Caco-2 (cell line): ENCODE measurements at regions not wholly inside any gene's neighbourhood (a gene's known extent, or its start where the extent isn't known, plus 50 kb on each side); places are given as distances from the start of the nearest gene placed in this dataset.

Experiments used
- BruUV-seq: library from RNA; stranded (reverse); fragments of 400-500 nt; replicated peaks from 2 replicates; lab custom pipeline; 2021; lab: Mats Ljungman, UMichigan
- CTCF ChIA-PET: fragments of 300-600 bp; sonication (Branson Sonifier 250); formaldehyde crosslinking; loops from one replicate; lab custom pipeline; 2022; ENCODE audit warnings: antibody characterized with exemption; lab: Charles Lee
- POLR2A ChIA-PET: fragments of 300-600 bp; sonication (Branson Sonifier 250); formaldehyde crosslinking; loops from one replicate; lab custom pipeline; 2022; ENCODE audit warnings: antibody characterized with exemption; lab: Charles Lee
- DNase-seq, 2 experiments: peaks; one replicate each; pipeline versions ENCODE4 v3.0.0 to v3.0.0-alpha.2; 2020 to 2022
- H3K27me3 ChIP-seq: replicated peaks from 2 replicates; pipeline ENCODE4 v1.6.0; 2011; ENCODE audit warnings: low read length; ENCODE audit not compliant: control insufficient read depth, insufficient read depth
- H3K36me3 ChIP-seq: 2 replicates; pipeline ENCODE4 v1.5.1; 2011; ENCODE audit warnings: low read length; ENCODE audit not compliant: control insufficient read depth, insufficient read depth
- H3K4me1 ChIP-seq: fragments of 250-450 bp; sonication (Bioruptor Pico); 2 replicates; pipeline ENCODE4 v1.5.1; 2020; ENCODE audit warnings: mild to moderate bottlenecking
- H3K4me3 ChIP-seq: 2 replicates; pipeline ENCODE4 v1.5.1; 2011; ENCODE audit warnings: low read depth, mild to moderate bottlenecking, control low read depth, low read length
- H3K9me3 ChIP-seq: fragments of 250-450 bp; sonication (Bioruptor Pico); 2 replicates; pipeline ENCODE4 v1.5.1; 2020; ENCODE audit warnings: mild to moderate bottlenecking, moderate library complexity
- H3K27ac Mint-ChIP-seq: one replicate; pipeline ENCODE4 v1.8.0; 2022; ENCODE audit warnings: mixed read lengths; ENCODE audit not compliant: unreplicated experiment
- H3K27me3 Mint-ChIP-seq: one replicate; pipeline ENCODE4 v1.8.0; 2022; ENCODE audit warnings: mixed read lengths; ENCODE audit not compliant: insufficient read depth, unreplicated experiment
- H3K36me3 Mint-ChIP-seq: one replicate; pipeline ENCODE4 v1.8.0; 2022; ENCODE audit warnings: mild to moderate bottlenecking, mixed read lengths; ENCODE audit not compliant: insufficient read depth, unreplicated experiment
- H3K4me1 Mint-ChIP-seq: one replicate; pipeline ENCODE4 v1.8.0; 2022; ENCODE audit warnings: low read depth, mixed read lengths; ENCODE audit not compliant: unreplicated experiment
- H3K4me3 Mint-ChIP-seq: one replicate; pipeline ENCODE4 v1.8.0; 2022; ENCODE audit warnings: mild to moderate bottlenecking, moderate library complexity, mixed read lengths; ENCODE audit not compliant: unreplicated experiment
- H3K9me3 Mint-ChIP-seq: one replicate; pipeline ENCODE4 v1.8.0; 2022; ENCODE audit warnings: mixed read lengths; ENCODE audit not compliant: unreplicated experiment
- CTCF ChIP-seq, 2 experiments: fragments of 200-600 bp in 1 of 2; IDR thresholded peaks; 1 replicate in 1 of 2; 2 replicates in 1 of 2; pipeline versions ENCODE4 v1.5.1 to v1.8.0; 2011 to 2022; ENCODE audit warnings: antibody characterized with exemption in 1 of 2, control low read depth in 1 of 2, inconsistent platforms in 1 of 2, low read depth in 1 of 2, low read length in 1 of 2, mild to moderate bottlenecking in 1 of 2, moderate library complexity in 1 of 2; ENCODE audit not compliant: insufficient read depth in 1 of 2, severe bottlenecking in 1 of 2, unreplicated experiment in 1 of 2
- intact Hi-C: fragments of 100-400 bp; cut with micrococcal nuclease; formaldehyde crosslinking; loops from one replicate; pipeline ENCODE4 v1.10.0; 2022; ENCODE audit not compliant: unreplicated experiment

GRCh38 chr20:61082720-61083119 lies 169.3 kb upstream of the CDH4 start:
- no peaks in the 10 kb centered on the region for H3K36me3 ChIP-seq
- H3K36me3 Mint-ChIP-seq: no peaks in the 10 kb centered on the region

GRCh38 chr20:61083431-61083830 lies 168.6 kb upstream of the CDH4 start:
- H3K4me3 Mint-ChIP-seq: no peak overlapping the region
- H3K4me3 ChIP-seq: no peak overlapping the region
- H3K36me3 Mint-ChIP-seq: no peaks in the 10 kb centered on the region
- no peaks in the 10 kb centered on the region for H3K4me1 ChIP-seq
- intact Hi-C loops: no loop called here
- 0 out of 2 replicates have a peak, but pooled peaks cover 5% of the 10 kb centered on the region for H3K9me3 ChIP-seq
- no peaks in the 10 kb centered on the region for H3K27me3 ChIP-seq
- H3K4me1 Mint-ChIP-seq: no peaks in the 10 kb centered on the region
- BruUV-seq: no TSS peak
- DNase-seq: no peak
- H3K27me3 Mint-ChIP-seq: peaks cover 3% of the 10 kb centered on the region
- H3K27ac Mint-ChIP-seq: no peak overlapping the region
- TF ChIP-seq CTCF (IDR thresholded peaks at IDR 0.05; ENCODE audit: insufficient read depth in 1 of 2, low read depth in 1 of 2, low read length in 1 of 2, severe bottlenecking in 1 of 2, unreplicated experiment in 1 of 2): no peak
- ChIA-PET POLR2A (no interaction called here), CTCF (no interaction called here)
- H3K9me3 Mint-ChIP-seq: peaks cover 24% of the 10 kb centered on the region
- H3K36me3 ChIP-seq: no peaks in the 10 kb centered on the region

More at GRCh38 chr20:61082720-61083119, 169.3 kb upstream of the CDH4 start:
- no peak overlapping the region for H3K27ac Mint-ChIP-seq
- H3K4me1 ChIP-seq: no peaks in the 10 kb centered on the region
- H3K4me3 ChIP-seq: no peak overlapping the region
- H3K4me3 Mint-ChIP-seq: no peak overlapping the region
- 0 out of 2 replicates have a peak, but pooled peaks cover 5% of the 10 kb centered on the region for H3K9me3 ChIP-seq
- TF ChIP-seq CTCF (IDR thresholded peaks at IDR 0.05; ENCODE audit: insufficient read depth in 1 of 2, low read depth in 1 of 2, low read length in 1 of 2, severe bottlenecking in 1 of 2, unreplicated experiment in 1 of 2): no peak
- intact Hi-C loops: no loop called here
- H3K4me1 Mint-ChIP-seq: no peaks in the 10 kb centered on the region
- no peaks in the 10 kb centered on the region for H3K27me3 ChIP-seq
- H3K9me3 Mint-ChIP-seq: peaks cover 28% of the 10 kb centered on the region
- CTCF ChIA-PET: no interaction called here
- no TSS peak for BruUV-seq
- H3K27me3 Mint-ChIP-seq: peaks cover 3% of the 10 kb centered on the region
- no peak for DNase-seq
- POLR2A ChIA-PET: no interaction called here

GRCh38 chr20:61086031-61086430 lies 166.0 kb upstream of the CDH4 start:
- H3K9me3 ChIP-seq: no peaks in the 10 kb centered on the region; the same call in 1 of the 2 replicates
- Mint-ChIP-seq H3K9me3 (peaks cover 18% of the 10 kb centered on the region), H3K27me3 (no peaks in the 10 kb centered on the region), H3K36me3 (no peaks in the 10 kb centered on the region), H3K4me1 (no peaks in the 10 kb centered on the region), H3K27ac (no peak overlapping the region), H3K4me3 (no peak overlapping the region)
- no TSS peak for BruUV-seq
- no peaks in the 10 kb centered on the region for H3K27me3 ChIP-seq
- no peaks in the 10 kb centered on the region for H3K36me3 ChIP-seq
- no peak overlapping the region for H3K4me3 ChIP-seq
- no peak for DNase-seq
- no peaks in the 10 kb centered on the region for H3K4me1 ChIP-seq
- POLR2A ChIA-PET: no interaction called here
- CTCF ChIA-PET: no interaction called here
- intact Hi-C loops: no loop called here
- no peak for TF ChIP-seq CTCF (IDR thresholded peaks at IDR 0.05; ENCODE audit: insufficient read depth in 1 of 2, low read depth in 1 of 2, low read length in 1 of 2, severe bottlenecking in 1 of 2, unreplicated experiment in 1 of 2)
